H1 (cell line): ENCODE measurements at regions not wholly inside any gene's neighbourhood (a gene's known extent, or its start where the extent isn't known, plus 50 kb on each side); places are given as distances from the start of the nearest gene placed in this dataset.

ENCODE experiments used
- BRCA1 ChIP-seq: IDR thresholded peaks from 2 replicates; pipeline ENCODE4 v1.6.1; 2012; ENCODE audit warnings: low read depth, low read length, improper control_type of control experiment
- CTCF ChIP-seq, 3 experiments: IDR thresholded peaks; 1 replicate in 2 of 3; 2 replicates in 1 of 3; pipeline versions ENCODE4 v1.5.1 to v1.6.1; 2011; ENCODE audit warnings: low read length in 3 of 3, mild to moderate bottlenecking in 3 of 3, inconsistent platforms in 2 of 3, low read depth in 1 of 3, moderate library complexity in 1 of 3; ENCODE audit not compliant: insufficient read depth in 1 of 3; ENCODE audit errors: control extremely low read depth in 1 of 3
- EGR1 ChIP-seq: IDR thresholded peaks from 2 replicates; pipeline ENCODE4 v1.6.1; 2011; ENCODE audit warnings: low read depth, low read length, borderline replicate concordance
- KDM4A ChIP-seq: IDR thresholded peaks from one replicate; pipeline ENCODE4 v1.7.1; 2012; ENCODE audit warnings: low read depth, mild to moderate bottlenecking, moderate library complexity, low read length, inconsistent platforms; ENCODE audit not compliant: severe bottlenecking
- MAX ChIP-seq: IDR thresholded peaks from 2 replicates; pipeline ENCODE4 v1.6.1; 2012; ENCODE audit warnings: inconsistent platforms
- RFX5 ChIP-seq: IDR thresholded peaks from 2 replicates; pipeline ENCODE4 v1.6.1; 2011; ENCODE audit warnings: low read depth, low read length, improper control_type of control experiment, borderline replicate concordance
- RNF2 ChIP-seq: fragments of 200-900, 300-1000 bp; sonication (generic); IDR thresholded peaks from 2 replicates; pipeline ENCODE4 v1.7.1; 2016; ENCODE audit warnings: borderline replicate concordance, low read depth, mild to moderate bottlenecking, antibody characterized with exemption, low read length; ENCODE audit not compliant: poor library complexity, severe bottlenecking; ENCODE audit errors: missing control alignments
- SP4 ChIP-seq: IDR thresholded peaks from 2 replicates; pipeline ENCODE4 v1.6.1; 2012; ENCODE audit warnings: low read length, inconsistent platforms

GRCh38 chr14:73788701-73789551 is 62.7 kb upstream of the PTGR2 start (continued):
- TF ChIP-seq CTCF (IDR thresholded peaks at IDR 0.05; ENCODE audit: control extremely low read depth in 1 of 3, insufficient read depth in 1 of 3, low read depth in 1 of 3, low read length in 3 of 3), result no peak
- no peak for TF ChIP-seq RNF2
- TF ChIP-seq EGR1, result no peak
- TF ChIP-seq KDM4A, result no peak
- no peak for TF ChIP-seq SP4
- TF ChIP-seq RFX5, result no peak
- TF ChIP-seq MAX, result no peak
- TF ChIP-seq BRCA1, result no peak
